ENCODE measurements at regions not wholly inside any gene's neighbourhood (a gene's known extent, or its start where the extent isn't known, plus 50 kb on each side); places are given as distances from the start of the nearest gene placed in this dataset.

- Histone ChIP-seq H3K4me3 (ENCODE audit: extremely low read depth, insufficient read depth, low read length, poor library complexity, severe bottlenecking) (no peak overlapping the region), H3K36me3 (ENCODE audit: control insufficient read depth, insufficient read depth, low read length) (no peaks in the 10 kb centered on the region), H3K4me1 (ENCODE audit: control insufficient read depth, insufficient read depth, low read length, poor library complexity, severe bottlenecking) (no peaks in the 10 kb centered on the region), H3K27ac (ENCODE audit: low read depth, low read length, severe bottlenecking) (no peak overlapping the region), H3K9me3 (ENCODE audit: control insufficient read depth, low read length) (no peaks in the 10 kb centered on the region)
Observed at GRCh38 chr13:111550062-111550461, 229.6 kb downstream of the TEX29 start.

- Histone ChIP-seq H3K27ac (ENCODE audit: low read depth, low read length, severe bottlenecking) (no peak overlapping the region), H3K4me3 (ENCODE audit: extremely low read depth, insufficient read depth, low read length, poor library complexity, severe bottlenecking) (no peak overlapping the region), H3K9me3 (ENCODE audit: control insufficient read depth, low read length) (no peaks in the 10 kb centered on the region), H3K4me1 (ENCODE audit: control insufficient read depth, insufficient read depth, low read length, poor library complexity, severe bottlenecking) (no peaks in the 10 kb centered on the region), H3K36me3 (ENCODE audit: control insufficient read depth, insufficient read depth, low read length) (no peaks in the 10 kb centered on the region)
- WGBS, 2 experiments (ENCODE audit: insufficient coverage in 2 of 2) = 83 to 88% methylated on average over 3 to 5 of the region's 5 CpGs
Observed at GRCh38 chr13:111551204-111551820, 230.9 kb downstream of the TEX29 start.

GRCh38 chr13:111552891-111553655, 232.6 kb downstream of the TEX29 start:
- Histone ChIP-seq H3K27ac (ENCODE audit: low read depth, low read length, severe bottlenecking) (no peak overlapping the region), H3K9me3 (ENCODE audit: control insufficient read depth, low read length) (no peaks in the 10 kb centered on the region), H3K4me3 (ENCODE audit: extremely low read depth, insufficient read depth, low read length, poor library complexity, severe bottlenecking) (no peak overlapping the region), H3K4me1 (ENCODE audit: control insufficient read depth, insufficient read depth, low read length, poor library complexity, severe bottlenecking) (no peaks in the 10 kb centered on the region), H3K36me3 (ENCODE audit: control insufficient read depth, insufficient read depth, low read length) (no peaks in the 10 kb centered on the region)
- 89 to 92% methylated on average over 9 of the region's 10 CpGs for WGBS, 2 experiments (ENCODE audit: insufficient coverage in 2 of 2)

GRCh38 chr13:111554539-111555267, 234.3 kb downstream of the TEX29 start:
- Histone ChIP-seq H3K4me1 (ENCODE audit: control insufficient read depth, insufficient read depth, low read length, poor library complexity, severe bottlenecking) (no peaks in the 10 kb centered on the region), H3K9me3 (ENCODE audit: control insufficient read depth, low read length) (no peaks in the 10 kb centered on the region), H3K27ac (ENCODE audit: low read depth, low read length, severe bottlenecking) (no peak overlapping the region), H3K36me3 (ENCODE audit: control insufficient read depth, insufficient read depth, low read length) (no peaks in the 10 kb centered on the region), H3K4me3 (ENCODE audit: extremely low read depth, insufficient read depth, low read length, poor library complexity, severe bottlenecking) (no peak overlapping the region)
- 91% methylated on average over 11 to 13 of the region's 16 CpGs for WGBS, 2 experiments (ENCODE audit: insufficient coverage in 2 of 2)

GRCh38 chr13:111555268-111555808, 234.9 kb downstream of the TEX29 start:
- 81 to 91% methylated on average over 7 to 9 of the region's 10 CpGs for WGBS, 2 experiments (ENCODE audit: insufficient coverage in 2 of 2)
- H3K27ac ChIP-seq (ENCODE audit: low read depth, low read length, severe bottlenecking) = no peak overlapping the region

GRCh38 chr13:111555903-111556302, 235.5 kb downstream of the TEX29 start:
- Histone ChIP-seq H3K27ac (ENCODE audit: low read depth, low read length, severe bottlenecking) (no peak overlapping the region), H3K4me3 (ENCODE audit: extremely low read depth, insufficient read depth, low read length, poor library complexity, severe bottlenecking) (no peak overlapping the region), H3K36me3 (ENCODE audit: control insufficient read depth, insufficient read depth, low read length) (no peaks in the 10 kb centered on the region), H3K4me1 (ENCODE audit: control insufficient read depth, insufficient read depth, low read length, poor library complexity, severe bottlenecking) (no peaks in the 10 kb centered on the region), H3K9me3 (ENCODE audit: control insufficient read depth, low read length) (no peaks in the 10 kb centered on the region)
- 93 to 97% methylated on average over 7 to 9 of the region's 9 CpGs for WGBS, 2 experiments (ENCODE audit: insufficient coverage in 2 of 2)

More at GRCh38 chr13:111555268-111555808, 234.9 kb downstream of the TEX29 start:
- Histone ChIP-seq H3K36me3 (ENCODE audit: control insufficient read depth, insufficient read depth, low read length) (no peaks in the 10 kb centered on the region), H3K9me3 (ENCODE audit: control insufficient read depth, low read length) (no peaks in the 10 kb centered on the region), H3K4me1 (ENCODE audit: control insufficient read depth, insufficient read depth, low read length, poor library complexity, severe bottlenecking) (no peaks in the 10 kb centered on the region), H3K4me3 (ENCODE audit: extremely low read depth, insufficient read depth, low read length, poor library complexity, severe bottlenecking) (no peak overlapping the region)

- Histone ChIP-seq H3K9me3 (ENCODE audit: control insufficient read depth, low read length) (no peaks in the 10 kb centered on the region), H3K4me1 (ENCODE audit: control insufficient read depth, insufficient read depth, low read length, poor library complexity, severe bottlenecking) (no peaks in the 10 kb centered on the region), H3K4me3 (ENCODE audit: extremely low read depth, insufficient read depth, low read length, poor library complexity, severe bottlenecking) (no peak overlapping the region), H3K36me3 (ENCODE audit: control insufficient read depth, insufficient read depth, low read length) (no peaks in the 10 kb centered on the region), H3K27ac (ENCODE audit: low read depth, low read length, severe bottlenecking) (no peak overlapping the region)
- WGBS, 2 experiments (ENCODE audit: insufficient coverage in 2 of 2) = 87 to 89% methylated on average over 11 to 12 of the region's 13 CpGs
Observed at GRCh38 chr13:111556496-111556895, 236.1 kb downstream of the TEX29 start.

- H3K4me3 ChIP-seq (ENCODE audit: extremely low read depth, insufficient read depth, low read length, poor library complexity, severe bottlenecking) = no peak overlapping the region
- H3K9me3 ChIP-seq (ENCODE audit: control insufficient read depth, low read length) = no peaks in the 10 kb centered on the region
- no peaks in the 10 kb centered on the region for H3K36me3 ChIP-seq (ENCODE audit: control insufficient read depth, insufficient read depth, low read length)
- H3K4me1 ChIP-seq (ENCODE audit: control insufficient read depth, insufficient read depth, low read length, poor library complexity, severe bottlenecking) = no peaks in the 10 kb centered on the region
- 87 to 90% methylated on average over 17 to 19 of the region's 19 CpGs for WGBS, 2 experiments (ENCODE audit: insufficient coverage in 2 of 2)
- no peak overlapping the region for H3K27ac ChIP-seq (ENCODE audit: low read depth, low read length, severe bottlenecking)
Observed at GRCh38 chr13:111557921-111558699, 237.7 kb downstream of the TEX29 start.

GRCh38 chr13:111558700-111559088, 238.3 kb downstream of the TEX29 start:
- no peaks in the 10 kb centered on the region for H3K9me3 ChIP-seq (ENCODE audit: control insufficient read depth, low read length)
- no peak overlapping the region for H3K4me3 ChIP-seq (ENCODE audit: extremely low read depth, insufficient read depth, low read length, poor library complexity, severe bottlenecking)
- no peaks in the 10 kb centered on the region for H3K4me1 ChIP-seq (ENCODE audit: control insufficient read depth, insufficient read depth, low read length, poor library complexity, severe bottlenecking)
- 88 to 90% methylated on average over 13 to 14 of the region's 16 CpGs for WGBS, 2 experiments (ENCODE audit: insufficient coverage in 2 of 2)
- no peaks in the 10 kb centered on the region for H3K36me3 ChIP-seq (ENCODE audit: control insufficient read depth, insufficient read depth, low read length)
- no peak overlapping the region for H3K27ac ChIP-seq (ENCODE audit: low read depth, low read length, severe bottlenecking)
